ENCODE measurements at regions not wholly inside any gene's neighbourhood (a gene's known extent, or its start where the extent isn't known, plus 50 kb on each side); places are given as distances from the start of the nearest gene placed in this dataset.

DNA sequence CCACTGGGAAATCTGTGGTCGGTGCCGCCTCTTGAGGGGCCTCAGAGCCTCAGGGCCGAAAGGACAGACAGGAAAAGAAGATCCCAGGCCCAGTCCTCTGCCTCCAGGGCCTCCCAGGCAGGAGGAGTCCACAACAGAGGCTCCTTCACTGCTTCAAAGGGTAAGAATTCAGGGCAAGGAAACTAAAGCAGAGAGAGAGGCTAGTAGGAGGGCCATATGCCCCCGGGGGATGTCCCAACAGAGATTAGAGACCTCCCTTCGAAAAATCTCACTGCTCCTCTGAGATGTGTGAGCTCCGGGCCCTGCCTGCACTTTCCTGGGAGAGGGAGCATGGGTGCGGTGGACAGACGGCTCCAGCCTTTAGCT is 465.9 kb downstream of the NPHP4 start:
- Mint-ChIP-seq H3K4me1 (no peaks in the 10 kb centered on the region), H3K36me3 (ENCODE audit: low read depth) (no peaks in the 10 kb centered on the region), H3K27me3 (peaks cover 4% of the 10 kb centered on the region), H3K9me3 (peaks cover 7% of the 10 kb centered on the region), H3K4me3 (no peak overlapping the region), H3K27ac (no peak overlapping the region)
- TF ChIP-seq, protein P1, sequence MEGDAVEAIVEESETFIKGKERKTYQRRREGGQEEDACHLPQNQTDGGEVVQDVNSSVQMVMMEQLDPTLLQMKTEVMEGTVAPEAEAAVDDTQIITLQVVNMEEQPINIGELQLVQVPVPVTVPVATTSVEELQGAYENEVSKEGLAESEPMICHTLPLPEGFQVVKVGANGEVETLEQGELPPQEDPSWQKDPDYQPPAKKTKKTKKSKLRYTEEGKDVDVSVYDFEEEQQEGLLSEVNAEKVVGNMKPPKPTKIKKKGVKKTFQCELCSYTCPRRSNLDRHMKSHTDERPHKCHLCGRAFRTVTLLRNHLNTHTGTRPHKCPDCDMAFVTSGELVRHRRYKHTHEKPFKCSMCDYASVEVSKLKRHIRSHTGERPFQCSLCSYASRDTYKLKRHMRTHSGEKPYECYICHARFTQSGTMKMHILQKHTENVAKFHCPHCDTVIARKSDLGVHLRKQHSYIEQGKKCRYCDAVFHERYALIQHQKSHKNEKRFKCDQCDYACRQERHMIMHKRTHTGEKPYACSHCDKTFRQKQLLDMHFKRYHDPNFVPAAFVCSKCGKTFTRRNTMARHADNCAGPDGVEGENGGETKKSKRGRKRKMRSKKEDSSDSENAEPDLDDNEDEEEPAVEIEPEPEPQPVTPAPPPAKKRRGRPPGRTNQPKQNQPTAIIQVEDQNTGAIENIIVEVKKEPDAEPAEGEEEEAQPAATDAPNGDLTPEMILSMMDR (IDR thresholded peaks at IDR 0.05): no peak
- CTCF ChIA-PET: no interaction called here
- DNase-seq (no peak), ATAC-seq (ENCODE audit: low read depth) (no peak)
- intact Hi-C loops (cut with micrococcal nuclease): no loop called here
- POLR2A ChIA-PET: no interaction called here

DNA sequence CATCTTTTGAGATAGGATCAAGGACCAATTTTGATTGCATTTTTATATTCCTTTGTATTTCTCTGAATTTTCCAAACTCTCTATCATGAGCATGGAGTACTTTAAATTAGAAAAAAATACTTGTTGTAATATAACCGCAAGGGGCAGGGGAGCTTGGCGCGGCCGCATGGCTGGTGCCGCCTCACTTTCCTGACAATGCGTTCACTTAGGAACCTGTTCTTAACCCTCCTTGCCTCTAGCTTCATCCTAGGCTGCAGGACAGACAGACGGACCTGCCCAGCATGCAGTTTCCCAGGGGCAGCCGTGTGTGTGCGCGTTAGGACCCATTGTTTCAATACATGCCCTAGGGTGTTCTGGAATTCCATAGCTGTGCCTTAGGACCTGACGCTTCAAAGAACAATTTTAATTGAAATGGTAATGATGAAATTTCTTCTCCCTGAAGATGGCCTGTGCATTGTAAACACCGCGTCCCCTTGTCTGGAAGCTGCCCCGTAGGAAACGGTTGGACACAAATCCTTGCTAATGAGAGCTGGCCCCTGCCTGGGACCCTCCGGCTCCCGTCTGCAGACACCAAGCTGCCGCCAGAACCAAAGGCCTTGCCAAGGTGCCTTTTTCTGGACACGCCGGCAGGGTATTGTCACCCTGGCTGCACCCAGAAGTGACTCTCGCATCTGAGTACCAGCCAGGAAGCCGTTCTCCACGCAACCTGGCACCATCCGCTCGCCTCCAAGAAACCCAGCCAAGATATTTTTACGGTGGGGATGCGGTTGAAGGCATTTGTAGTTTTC is 466.4 kb downstream of the NPHP4 start:
- peaks cover 7% of the 10 kb centered on the region for H3K9me3 Mint-ChIP-seq
- TF ChIP-seq, protein P1 (IDR thresholded peaks at IDR 0.05): no peak
- ATAC-seq (ENCODE audit: low read depth): no peak
- no peaks in the 10 kb centered on the region for H3K4me1 Mint-ChIP-seq
- no peak for DNase-seq
- H3K27me3 Mint-ChIP-seq: peaks cover 4% of the 10 kb centered on the region
- H3K36me3 Mint-ChIP-seq (ENCODE audit: low read depth): no peaks in the 10 kb centered on the region
- intact Hi-C loops (cut with micrococcal nuclease): no loop called here
- H3K27ac Mint-ChIP-seq: no peak overlapping the region
- no peak overlapping the region for H3K4me3 Mint-ChIP-seq
- ChIA-PET CTCF (no interaction called here), POLR2A (no interaction called here)

DNA sequence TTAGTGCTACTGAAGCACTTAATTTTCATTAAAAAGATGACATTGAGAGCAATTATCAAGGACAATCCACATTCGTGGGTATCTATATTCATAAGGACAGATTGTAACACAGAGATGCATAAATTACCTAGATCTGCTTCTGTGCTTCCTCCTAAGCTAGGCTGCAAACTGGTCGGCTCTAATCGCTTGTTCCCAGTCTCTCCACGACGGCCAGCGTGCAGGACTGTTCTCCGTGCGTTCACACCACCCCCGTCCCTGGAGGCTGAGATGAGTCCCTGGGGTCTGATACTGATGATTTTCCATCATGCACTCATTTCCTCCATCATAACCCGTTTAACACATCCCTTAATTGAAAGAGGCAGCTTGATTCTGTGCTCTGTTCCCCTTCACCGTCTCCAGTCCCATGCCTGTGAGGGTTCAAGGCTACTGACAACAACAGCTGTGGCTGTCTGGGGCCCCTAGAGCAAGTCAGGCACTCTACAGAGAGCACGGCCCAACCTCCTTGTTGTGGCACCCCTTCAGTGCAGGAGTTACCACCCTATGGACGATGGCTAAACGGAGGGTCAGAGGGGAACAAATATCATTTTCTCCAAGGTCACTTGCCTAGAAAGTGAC is 469.6 kb downstream of the NPHP4 start:
- no peak overlapping the region for H3K4me3 Mint-ChIP-seq
- no peaks in the 10 kb centered on the region for H3K36me3 Mint-ChIP-seq (ENCODE audit: low read depth)
- no peak overlapping the region for H3K27ac Mint-ChIP-seq
- intact Hi-C loops (cut with micrococcal nuclease): no loop called here
- H3K9me3 Mint-ChIP-seq: no peaks in the 10 kb centered on the region
- TF ChIP-seq, protein P1 (IDR thresholded peaks at IDR 0.05): no peak
- no peak for ATAC-seq (ENCODE audit: low read depth)
- peaks cover 10% of the 10 kb centered on the region for H3K27me3 Mint-ChIP-seq
- ChIA-PET POLR2A (no interaction called here), CTCF (interaction anchor here (1.5 kb wide), 1 partner anchor 8 kb away, joined by 6 read pairs; no protein-coding TSS in a partner anchor)
- DNase-seq: no peak
- no peaks in the 10 kb centered on the region for H3K4me1 Mint-ChIP-seq

DNA sequence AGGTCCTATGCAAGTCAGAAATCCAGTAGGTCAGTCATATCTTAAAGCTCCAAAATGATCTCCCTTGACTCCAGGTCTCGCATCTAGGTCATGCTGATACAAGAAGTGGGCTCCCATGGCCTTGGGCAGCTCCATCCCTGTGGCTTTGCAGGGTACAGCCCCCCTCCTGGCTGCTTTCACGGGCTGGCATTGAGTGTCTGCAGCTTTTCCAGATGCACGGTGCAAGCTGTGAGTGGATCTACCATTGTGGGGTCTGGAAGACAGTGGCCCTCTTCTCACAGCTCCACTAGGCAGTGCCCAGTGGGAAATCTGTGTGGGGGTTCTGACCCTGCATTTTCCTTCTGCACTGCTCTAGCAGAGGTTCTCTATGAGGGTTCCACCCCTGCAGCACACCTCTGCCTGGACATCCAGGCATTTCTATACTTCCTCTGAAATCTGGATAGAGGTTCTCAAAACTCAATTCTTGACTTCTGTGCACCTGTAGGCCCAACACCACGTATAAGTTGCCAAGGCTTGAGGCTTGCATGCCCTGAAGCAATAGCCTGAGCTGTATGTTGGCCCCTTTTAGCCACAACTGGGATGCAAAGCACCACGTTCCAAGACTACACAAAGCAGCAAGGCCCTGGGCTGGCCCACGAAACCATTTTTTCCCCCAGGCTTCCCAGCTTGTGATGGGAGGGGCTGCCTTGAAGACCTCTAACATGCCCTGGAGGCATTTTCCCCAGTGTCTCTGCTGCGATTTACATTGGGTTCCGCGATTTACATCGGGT is 472.7 kb downstream of the NPHP4 start:
- DNase-seq (no peak), ATAC-seq (ENCODE audit: low read depth) (no peak)
- CTCF ChIA-PET: no interaction called here

More for the DNA sequence above, 472.7 kb downstream of the NPHP4 start:
- POLR2A ChIA-PET: no interaction called here
- H3K4me3 Mint-ChIP-seq: no peak overlapping the region
- H3K27ac Mint-ChIP-seq: no peak overlapping the region
- no peaks in the 10 kb centered on the region for H3K4me1 Mint-ChIP-seq
- no peaks in the 10 kb centered on the region for H3K9me3 Mint-ChIP-seq
- no peaks in the 10 kb centered on the region for H3K36me3 Mint-ChIP-seq (ENCODE audit: low read depth)
- peaks cover 16% of the 10 kb centered on the region for H3K27me3 Mint-ChIP-seq
- intact Hi-C loops (cut with micrococcal nuclease): loop anchor here (10.0 kb wide), 3 partner anchors 225 to 885 kb away; partner anchors contain the start of gene HES3
- TF ChIP-seq, protein P1 (IDR thresholded peaks at IDR 0.05): no peak

Data from activated B cell treated with CpG ODN at 0.5 μM for 24 hours (primary cell).